ENCODE measurements at regions not wholly inside any gene's neighbourhood (a gene's known extent, or its start where the extent isn't known, plus 50 kb on each side); places are given as distances from the start of the nearest gene placed in this dataset.

- H3K36me3 ChIP-seq (ENCODE audit: control insufficient read depth, insufficient read depth, low read length), result no peaks in the 10 kb centered on the region
- H3K4me3 ChIP-seq (replicated peaks in 1 of 4; ENCODE audit: control extremely low read depth in 1 of 4, insufficient read depth in 1 of 4, low read depth in 3 of 4, low read length in 4 of 4), result no peak overlapping the region
- no peak for DNase-seq (ENCODE audit: low read depth in 2 of 2)
- no peak overlapping the region for H3K4me2 ChIP-seq (ENCODE audit: extremely low read depth, insufficient read depth, low read length)
- no peaks in the 10 kb centered on the region for H3K4me1 ChIP-seq (ENCODE audit: control insufficient read depth, extremely low read depth, insufficient read depth, low read length)
- no peak overlapping the region for H3K27ac ChIP-seq (ENCODE audit: insufficient read depth, low read length)
- H4K20me1 ChIP-seq (ENCODE audit: control insufficient read depth, extremely low read depth, insufficient read depth, low read length), result no peaks in the 10 kb centered on the region
- H3K79me2 ChIP-seq (ENCODE audit: control insufficient read depth, insufficient read depth, low read length), result no peaks in the 10 kb centered on the region
- no peak overlapping the region for H2AFZ ChIP-seq (ENCODE audit: low read length)
- no peak overlapping the region for H3K9ac ChIP-seq (ENCODE audit: insufficient read depth, low read length)
- H3K9me3 ChIP-seq (ENCODE audit: control insufficient read depth, insufficient read depth, low read depth, low read length), result no peaks in the 10 kb centered on the region
- no peaks in the 10 kb centered on the region for H3K27me3 ChIP-seq (ENCODE audit: control insufficient read depth, insufficient read depth, low read length)
- TF ChIP-seq CTCF (conservative IDR thresholded peaks at IDR 0.05 in 1 of 2, IDR thresholded peaks at IDR 0.05 in 1 of 2; ENCODE audit: low read depth in 1 of 2, low read length in 2 of 2) (no peak), EZH2 (IDR thresholded peaks at IDR 0.05; ENCODE audit: low read length, missing control alignments) (no peak)
These were observed 226.3 kb upstream of the DACH1 start for GRCh38 chr13:72093262-72093661.

DNA sequence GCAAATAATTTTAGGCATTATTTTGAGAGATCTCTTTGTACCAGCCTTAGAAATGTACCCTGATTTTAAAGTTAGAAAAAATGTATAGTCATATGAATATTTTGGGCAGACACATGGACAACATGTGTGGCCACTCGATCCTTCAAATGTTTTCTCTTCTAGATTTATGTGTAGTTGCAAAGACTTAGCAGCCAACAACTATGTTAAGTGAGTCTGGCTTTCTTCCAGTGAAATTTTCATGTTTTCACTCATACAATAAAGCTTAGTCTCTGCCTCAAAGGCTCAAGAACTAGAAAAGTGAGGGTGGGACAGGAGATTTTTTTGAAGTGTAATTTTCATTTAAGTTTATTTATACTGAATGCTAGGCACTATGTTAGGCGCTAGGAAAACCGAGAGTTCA is 207.7 kb upstream of the DACH1 start:
- Histone ChIP-seq H3K27me3 (ENCODE audit: control insufficient read depth, insufficient read depth, low read length) (no peaks in the 10 kb centered on the region), H3K9me3 (ENCODE audit: control insufficient read depth, insufficient read depth, low read depth, low read length) (no peaks in the 10 kb centered on the region), H3K36me3 (ENCODE audit: control insufficient read depth, insufficient read depth, low read length) (no peaks in the 10 kb centered on the region), H3K4me1 (ENCODE audit: control insufficient read depth, extremely low read depth, insufficient read depth, low read length) (no peaks in the 10 kb centered on the region), H3K4me2 (ENCODE audit: extremely low read depth, insufficient read depth, low read length) (no peak overlapping the region), H3K9ac (ENCODE audit: insufficient read depth, low read length) (no peak overlapping the region), H2AFZ (ENCODE audit: low read length) (no peak overlapping the region), H3K4me3 (replicated peaks in 1 of 4; ENCODE audit: control extremely low read depth in 1 of 4, insufficient read depth in 1 of 4, low read depth in 3 of 4, low read length in 4 of 4) (no peak overlapping the region), H3K79me2 (ENCODE audit: control insufficient read depth, insufficient read depth, low read length) (no peaks in the 10 kb centered on the region), H3K27ac (ENCODE audit: insufficient read depth, low read length) (no peak overlapping the region), H4K20me1 (ENCODE audit: control insufficient read depth, extremely low read depth, insufficient read depth, low read length) (no peaks in the 10 kb centered on the region)
- DNase-seq (ENCODE audit: low read depth in 2 of 2), result no peak
- TF ChIP-seq EZH2 (IDR thresholded peaks at IDR 0.05; ENCODE audit: low read length, missing control alignments) (no peak), CTCF (conservative IDR thresholded peaks at IDR 0.05 in 1 of 2, IDR thresholded peaks at IDR 0.05 in 1 of 2; ENCODE audit: low read depth in 1 of 2, low read length in 2 of 2) (no peak)

- no peaks in the 10 kb centered on the region for H3K9me3 ChIP-seq (ENCODE audit: control insufficient read depth, insufficient read depth, low read depth, low read length)
- no peak for TF ChIP-seq EZH2 (IDR thresholded peaks at IDR 0.05; ENCODE audit: low read length, missing control alignments)
- no peak overlapping the region for H3K9ac ChIP-seq (ENCODE audit: insufficient read depth, low read length)
- H3K27me3 ChIP-seq (ENCODE audit: control insufficient read depth, insufficient read depth, low read length), result no peaks in the 10 kb centered on the region
- H3K4me2 ChIP-seq (ENCODE audit: extremely low read depth, insufficient read depth, low read length), result no peak overlapping the region
- H2AFZ ChIP-seq (ENCODE audit: low read length), result no peak overlapping the region
- no peaks in the 10 kb centered on the region for H3K4me1 ChIP-seq (ENCODE audit: control insufficient read depth, extremely low read depth, insufficient read depth, low read length)
- H3K4me3 ChIP-seq (replicated peaks in 1 of 4; ENCODE audit: control extremely low read depth in 1 of 4, insufficient read depth in 1 of 4, low read depth in 3 of 4, low read length in 4 of 4), result no peak overlapping the region
- H4K20me1 ChIP-seq (ENCODE audit: control insufficient read depth, extremely low read depth, insufficient read depth, low read length), result no peaks in the 10 kb centered on the region
- no peak for DNase-seq (ENCODE audit: low read depth in 2 of 2)
- H3K36me3 ChIP-seq (ENCODE audit: control insufficient read depth, insufficient read depth, low read length), result no peaks in the 10 kb centered on the region
- H3K79me2 ChIP-seq (ENCODE audit: control insufficient read depth, insufficient read depth, low read length), result no peaks in the 10 kb centered on the region
- H3K27ac ChIP-seq (ENCODE audit: insufficient read depth, low read length), result no peak overlapping the region
These were observed 205.3 kb upstream of the DACH1 start for GRCh38 chr13:72072261-72072660.

All from fibroblast of lung (primary cell).